Ectodermal cell (in vitro differentiated cells): ENCODE measurements at regions not wholly inside any gene's neighbourhood (a gene's known extent, or its start where the extent isn't known, plus 50 kb on each side); places are given as distances from the start of the nearest gene placed in this dataset.

Source experiments
- H3K27ac ChIP-seq: 2 replicates; pipeline ENCODE4 v1.7.0; 2013; ENCODE audit warnings: mild to moderate bottlenecking, low read depth, low read length; ENCODE audit not compliant: insufficient read depth, poor library complexity, severe bottlenecking
- H3K27me3 ChIP-seq: 2 replicates; pipeline ENCODE4 v1.7.0; 2013; ENCODE audit warnings: mild to moderate bottlenecking, low read length; ENCODE audit not compliant: insufficient read depth, control insufficient read depth, poor library complexity, severe bottlenecking
- H3K36me3 ChIP-seq: one replicate; pipeline ENCODE4 v1.7.0; 2013; ENCODE audit warnings: low read length; ENCODE audit not compliant: control insufficient read depth, insufficient read depth
- H3K4me1 ChIP-seq: one replicate; pipeline ENCODE4 v1.7.0; 2013; ENCODE audit warnings: low read length; ENCODE audit not compliant: control insufficient read depth, insufficient read depth
- H3K4me3 ChIP-seq: 2 replicates; pipeline ENCODE4 v1.7.0; 2013; ENCODE audit warnings: low read depth, low read length, control low read depth; ENCODE audit not compliant: insufficient read depth
- H3K9me3 ChIP-seq: 2 replicates; pipeline ENCODE4 v1.7.0; 2013; ENCODE audit warnings: mild to moderate bottlenecking, low read length, moderate library complexity; ENCODE audit not compliant: control insufficient read depth
- WGBS, 2 experiments: methylation state at CpG; one replicate each; pipeline ENCODE4 v1.1.7; 2013; ENCODE audit warnings: missing lambda C conversion rate in 2 of 2; 5-methylcytosine and 5-hydroxymethylcytosine counted together

DNA sequence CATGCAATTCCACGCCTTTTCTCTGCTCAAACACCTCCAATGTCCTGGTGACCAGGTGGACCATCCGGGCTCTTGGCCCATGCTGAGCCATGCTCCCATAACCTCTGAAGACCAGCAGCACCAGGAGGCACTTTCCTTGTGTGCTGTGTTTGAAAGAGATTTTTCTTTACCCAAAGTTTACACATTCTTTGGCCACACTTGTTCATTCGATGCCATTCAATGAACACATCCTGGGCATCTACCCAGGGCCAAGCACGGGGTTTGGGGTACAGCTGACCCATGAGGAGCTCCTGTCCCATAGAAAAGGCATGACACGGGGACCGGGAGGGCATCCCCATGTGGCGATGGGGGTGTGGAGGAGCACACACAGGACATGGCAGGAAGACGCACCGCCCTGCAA lies 77.1 kb upstream of the IRX1 start:
- 92 to 94% methylated on average over 9 of the region's 9 CpGs for WGBS, 2 experiments
- Histone ChIP-seq H3K9me3 (no peaks in the 10 kb centered on the region), H3K36me3 (no peaks in the 10 kb centered on the region), H3K4me1 (peaks cover 14% of the 10 kb centered on the region), H3K4me3 (no peak overlapping the region), H3K27me3 (no peaks in the 10 kb centered on the region), H3K27ac (no peak overlapping the region)

DNA sequence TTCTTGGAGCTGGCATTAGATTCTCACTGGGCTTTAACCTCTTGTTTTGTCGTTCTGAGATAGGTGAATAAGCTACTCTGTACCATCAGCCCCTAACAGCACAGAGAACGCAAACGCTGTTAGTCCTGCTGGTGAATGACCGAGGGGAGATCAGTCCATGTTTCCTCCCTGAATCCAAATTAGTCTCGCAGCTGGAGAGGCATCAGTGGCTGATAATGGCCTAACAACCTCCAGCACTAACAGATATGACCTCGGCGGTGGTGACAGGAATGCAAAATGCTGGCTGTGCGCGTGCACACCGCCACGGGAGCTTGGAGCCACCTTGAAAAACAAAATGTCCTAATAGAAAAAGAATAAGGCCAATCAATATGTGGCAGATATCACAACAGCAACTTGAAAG lies 77.6 kb upstream of the IRX1 start:
- H3K36me3 ChIP-seq: no peaks in the 10 kb centered on the region
- H3K4me1 ChIP-seq: peaks cover 19% of the 10 kb centered on the region
- H3K9me3 ChIP-seq: no peaks in the 10 kb centered on the region
- 84 to 92% methylated on average over 11 of the region's 11 CpGs for WGBS, 2 experiments
- H3K27me3 ChIP-seq: no peaks in the 10 kb centered on the region
- H3K27ac ChIP-seq: no peak overlapping the region
- no peak overlapping the region for H3K4me3 ChIP-seq

GRCh38 chr5:3517348-3517747 lies 78.3 kb upstream of the IRX1 start:
- Histone ChIP-seq H3K27me3 (no peaks in the 10 kb centered on the region), H3K9me3 (no peaks in the 10 kb centered on the region), H3K36me3 (no peaks in the 10 kb centered on the region), H3K4me3 (no peak overlapping the region), H3K27ac (no peak overlapping the region), H3K4me1 (peaks cover 19% of the 10 kb centered on the region)
- WGBS, 2 experiments: 29 to 32% methylated on average over 8 to 9 of the region's 9 CpGs

DNA sequence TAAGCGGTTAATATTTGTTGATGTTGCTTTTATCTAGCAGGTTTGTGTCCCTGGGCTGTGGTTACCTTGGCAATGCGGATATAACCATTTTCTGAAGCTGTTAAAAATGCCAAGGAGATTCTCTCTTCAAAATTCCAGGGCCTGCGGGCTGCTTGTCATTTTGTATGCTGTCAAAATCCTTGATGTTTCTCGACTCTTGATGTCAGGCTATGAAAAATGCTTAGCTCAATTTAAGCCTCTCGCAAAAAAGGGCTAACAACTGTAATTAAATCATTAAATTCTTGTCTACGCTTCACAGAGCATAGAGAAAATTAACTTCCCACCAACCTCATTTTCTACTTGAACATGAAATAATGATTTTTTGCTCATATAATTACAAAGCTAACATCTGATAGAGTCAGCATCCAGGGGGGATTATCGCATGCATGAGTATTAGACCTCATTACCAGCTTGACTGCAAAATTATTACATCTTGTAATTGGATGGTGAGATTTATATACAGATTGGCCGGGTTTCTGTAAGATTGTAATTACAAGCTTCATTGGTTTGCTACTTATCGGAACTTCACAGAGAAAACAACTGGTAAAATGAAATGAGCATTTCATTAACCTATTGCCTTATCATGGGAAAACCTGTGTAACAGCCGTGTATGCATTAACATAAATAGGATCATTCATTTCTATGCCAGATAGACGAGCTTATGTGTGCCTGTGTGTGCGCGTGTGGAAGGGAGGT lies 83.1 kb upstream of the IRX1 start:
- H3K4me3 ChIP-seq: no peak overlapping the region
- peaks cover 5% of the 10 kb centered on the region for H3K9me3 ChIP-seq
- H3K27me3 ChIP-seq: no peaks in the 10 kb centered on the region
- H3K27ac ChIP-seq: no peak overlapping the region
- 95 to 96% methylated on average over 10 to 13 of the region's 13 CpGs for WGBS, 2 experiments
- H3K4me1 ChIP-seq: peaks cover 14% of the 10 kb centered on the region
- no peaks in the 10 kb centered on the region for H3K36me3 ChIP-seq

GRCh38 chr5:3511934-3512333 lies 83.7 kb upstream of the IRX1 start:
- Histone ChIP-seq H3K9me3 (peaks cover 5% of the 10 kb centered on the region), H3K27me3 (no peaks in the 10 kb centered on the region), H3K4me1 (peaks cover 13% of the 10 kb centered on the region), H3K27ac (no peak overlapping the region), H3K36me3 (no peaks in the 10 kb centered on the region), H3K4me3 (no peak overlapping the region)
- WGBS, 2 experiments: 70 to 77% methylated on average over 6 to 7 of the region's 7 CpGs

DNA sequence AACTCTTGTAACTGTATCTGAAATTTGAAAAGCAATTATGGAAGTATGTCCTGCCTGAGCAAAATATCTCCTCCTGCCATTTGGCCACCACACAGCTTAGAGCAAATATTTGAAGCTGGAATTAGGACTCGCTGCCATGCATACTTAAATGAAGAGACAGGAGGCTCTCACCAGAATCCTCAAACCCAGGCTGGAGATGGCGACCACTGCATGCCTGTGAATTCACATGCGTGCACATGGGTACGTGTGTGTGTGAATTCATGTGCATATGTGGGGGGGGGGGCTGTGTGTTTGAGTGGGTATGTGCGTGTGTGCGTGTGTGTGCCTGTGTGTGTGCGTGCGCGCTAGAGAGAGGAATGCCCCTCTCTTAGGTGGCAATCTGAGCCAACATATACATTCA lies 84.1 kb upstream of the IRX1 start:
- Histone ChIP-seq H3K4me3 (no peak overlapping the region), H3K27ac (no peak overlapping the region), H3K36me3 (no peaks in the 10 kb centered on the region), H3K27me3 (no peaks in the 10 kb centered on the region), H3K9me3 (peaks cover 5% of the 10 kb centered on the region), H3K4me1 (peaks cover 13% of the 10 kb centered on the region)
- 93 to 98% methylated on average over 9 of the region's 9 CpGs for WGBS, 2 experiments

- peaks cover 13% of the 10 kb centered on the region for H3K4me1 ChIP-seq
- no peak overlapping the region for H3K4me3 ChIP-seq
- no peak overlapping the region for H3K27ac ChIP-seq
- no peaks in the 10 kb centered on the region for H3K27me3 ChIP-seq
- 83 to 87% methylated on average over 18 of the region's 18 CpGs for WGBS, 2 experiments
- peaks cover 5% of the 10 kb centered on the region for H3K9me3 ChIP-seq
- no peaks in the 10 kb centered on the region for H3K36me3 ChIP-seq
Observed at GRCh38 chr5:3510642-3511417, 84.8 kb upstream of the IRX1 start.

GRCh38 chr5:3509290-3509689 lies 86.3 kb upstream of the IRX1 start:
- WGBS, 2 experiments: 92 to 95% methylated on average over 3 of the region's 3 CpGs
- Histone ChIP-seq H3K4me3 (no peak overlapping the region), H3K9me3 (peaks cover 5% of the 10 kb centered on the region), H3K36me3 (no peaks in the 10 kb centered on the region), H3K4me1 (peaks cover 13% of the 10 kb centered on the region), H3K27ac (no peak overlapping the region), H3K27me3 (no peaks in the 10 kb centered on the region)

- no peaks in the 10 kb centered on the region for H3K27me3 ChIP-seq
- no peak overlapping the region for H3K4me3 ChIP-seq
- WGBS, 2 experiments: 94 to 100% methylated on average over 2 to 3 of the region's 3 CpGs
- peaks cover 5% of the 10 kb centered on the region for H3K9me3 ChIP-seq
- H3K36me3 ChIP-seq: no peaks in the 10 kb centered on the region
- H3K4me1 ChIP-seq: peaks cover 9% of the 10 kb centered on the region
- H3K27ac ChIP-seq: no peak overlapping the region
Observed at GRCh38 chr5:3508395-3508794, 87.2 kb upstream of the IRX1 start.

DNA sequence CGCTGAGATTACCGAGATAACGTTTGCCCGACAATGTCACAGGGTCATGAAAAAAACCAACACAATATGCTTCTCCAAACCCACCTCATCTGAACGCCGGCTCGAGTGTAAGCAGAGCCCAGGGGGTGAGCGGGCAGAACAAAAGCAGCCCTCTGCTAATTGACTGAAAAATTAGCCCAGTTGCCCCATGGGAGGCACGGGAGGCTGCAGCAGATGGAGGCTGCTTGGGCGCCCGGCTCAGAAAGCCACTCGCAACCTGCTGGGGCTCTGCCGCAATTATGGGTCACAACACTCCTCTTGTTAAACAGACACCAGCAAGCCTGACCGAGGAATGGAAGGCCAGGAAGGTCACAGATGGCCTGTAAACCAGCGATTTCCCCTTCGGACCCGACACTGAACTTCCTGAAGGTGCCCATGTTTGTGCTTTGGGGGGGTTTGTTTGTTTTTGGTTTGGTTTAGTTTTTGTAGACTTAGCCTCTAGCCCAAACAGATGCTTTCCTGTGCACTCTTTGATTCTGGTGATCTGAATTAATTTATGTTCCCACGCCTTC lies 104.6 kb upstream of the IRX1 start:
- H3K27ac ChIP-seq: no peak overlapping the region
- 90 to 95% methylated on average over 18 of the region's 18 CpGs for WGBS, 2 experiments
- H3K9me3 ChIP-seq: no peaks in the 10 kb centered on the region
- no peak overlapping the region for H3K4me3 ChIP-seq
- no peaks in the 10 kb centered on the region for H3K27me3 ChIP-seq
- H3K4me1 ChIP-seq: no peaks in the 10 kb centered on the region
- no peaks in the 10 kb centered on the region for H3K36me3 ChIP-seq
